ENCODE measurements at regions not wholly inside any gene's neighbourhood (a gene's known extent, or its start where the extent isn't known, plus 50 kb on each side); places are given as distances from the start of the nearest gene placed in this dataset.

GRCh38 chr6:167537816-167538215, 212.9 kb downstream of the TTLL2 start:
- H3K36me3 Mint-ChIP-seq = no peaks in the 10 kb centered on the region
- no peak for DNase-seq
- H3K4me3 Mint-ChIP-seq = no peak overlapping the region
- peaks cover 16% of the 10 kb centered on the region for H3K27me3 Mint-ChIP-seq
- H3K27ac Mint-ChIP-seq = no peak overlapping the region
- H3K9me3 Mint-ChIP-seq = peaks cover 4% of the 10 kb centered on the region
- no peaks in the 10 kb centered on the region for H3K4me1 Mint-ChIP-seq

GRCh38 chr6:167538746-167539145, 213.9 kb downstream of the TTLL2 start:
- H3K4me1 Mint-ChIP-seq = no peaks in the 10 kb centered on the region
- no peak overlapping the region for H3K4me3 Mint-ChIP-seq
- H3K9me3 Mint-ChIP-seq = peaks cover 4% of the 10 kb centered on the region
- no peak overlapping the region for H3K27ac Mint-ChIP-seq
- H3K36me3 Mint-ChIP-seq = no peaks in the 10 kb centered on the region
- no peak for DNase-seq
- peaks cover 16% of the 10 kb centered on the region for H3K27me3 Mint-ChIP-seq

- peaks cover 11% of the 10 kb centered on the region for H3K27me3 Mint-ChIP-seq
- H3K4me1 Mint-ChIP-seq = no peaks in the 10 kb centered on the region
- H3K36me3 Mint-ChIP-seq = no peaks in the 10 kb centered on the region
- H3K9me3 Mint-ChIP-seq = peaks cover 4% of the 10 kb centered on the region
- no peak overlapping the region for H3K4me3 Mint-ChIP-seq
- DNase-seq = no peak
- no peak overlapping the region for H3K27ac Mint-ChIP-seq
Observed at GRCh38 chr6:167540796-167541195, 215.9 kb downstream of the TTLL2 start.

- Mint-ChIP-seq H3K27me3 (peaks cover 11% of the 10 kb centered on the region), H3K27ac (no peak overlapping the region), H3K9me3 (peaks cover 4% of the 10 kb centered on the region), H3K36me3 (no peaks in the 10 kb centered on the region), H3K4me3 (no peak overlapping the region), H3K4me1 (no peaks in the 10 kb centered on the region)
- no peak for DNase-seq
Observed at GRCh38 chr6:167541544-167541943, 216.7 kb downstream of the TTLL2 start.

GRCh38 chr6:167543602-167544497, 219.0 kb downstream of the TTLL2 start:
- H3K4me3 Mint-ChIP-seq = no peak overlapping the region
- no peaks in the 10 kb centered on the region for H3K36me3 Mint-ChIP-seq
- no peak overlapping the region for H3K27ac Mint-ChIP-seq
- no peak for DNase-seq
- H3K4me1 Mint-ChIP-seq = no peaks in the 10 kb centered on the region
- peaks cover under 1% of the 10 kb centered on the region for H3K27me3 Mint-ChIP-seq
- H3K9me3 Mint-ChIP-seq = peaks cover 4% of the 10 kb centered on the region

GRCh38 chr6:167546611-167547327, 221.9 kb downstream of the TTLL2 start:
- no peak for DNase-seq
- Mint-ChIP-seq H3K9me3 (no peaks in the 10 kb centered on the region), H3K27ac (no peak overlapping the region), H3K36me3 (no peaks in the 10 kb centered on the region), H3K4me1 (no peaks in the 10 kb centered on the region), H3K27me3 (no peaks in the 10 kb centered on the region), H3K4me3 (no peak overlapping the region)

GRCh38 chr6:167547328-167547692, 222.4 kb downstream of the TTLL2 start:
- Mint-ChIP-seq H3K9me3 (no peaks in the 10 kb centered on the region), H3K36me3 (no peaks in the 10 kb centered on the region), H3K27me3 (no peaks in the 10 kb centered on the region), H3K4me3 (no peak overlapping the region), H3K4me1 (no peaks in the 10 kb centered on the region), H3K27ac (no peak overlapping the region)
- DNase-seq = no peak

GRCh38 chr6:167547751-167548150, 222.9 kb downstream of the TTLL2 start:
- H3K36me3 Mint-ChIP-seq = no peaks in the 10 kb centered on the region

GRCh38 chr6:167548451-167548850, 223.6 kb downstream of the TTLL2 start:
- H3K27ac Mint-ChIP-seq = no peak overlapping the region
- H3K36me3 Mint-ChIP-seq = no peaks in the 10 kb centered on the region
- H3K4me3 Mint-ChIP-seq = no peak overlapping the region
- H3K27me3 Mint-ChIP-seq = no peaks in the 10 kb centered on the region
- H3K9me3 Mint-ChIP-seq = no peaks in the 10 kb centered on the region
- H3K4me1 Mint-ChIP-seq = no peaks in the 10 kb centered on the region
- no peak for DNase-seq

More at GRCh38 chr6:167547751-167548150, 222.9 kb downstream of the TTLL2 start:
- no peak overlapping the region for H3K4me3 Mint-ChIP-seq
- H3K27ac Mint-ChIP-seq = no peak overlapping the region
- DNase-seq = no peak
- H3K9me3 Mint-ChIP-seq = no peaks in the 10 kb centered on the region
- no peaks in the 10 kb centered on the region for H3K4me1 Mint-ChIP-seq
- H3K27me3 Mint-ChIP-seq = no peaks in the 10 kb centered on the region

GRCh38 chr6:167549213-167549612, 224.3 kb downstream of the TTLL2 start:
- Mint-ChIP-seq H3K9me3 (no peaks in the 10 kb centered on the region), H3K27me3 (no peaks in the 10 kb centered on the region), H3K36me3 (no peaks in the 10 kb centered on the region), H3K27ac (no peak overlapping the region), H3K4me1 (no peaks in the 10 kb centered on the region), H3K4me3 (no peak overlapping the region)
- no peak for DNase-seq

- Mint-ChIP-seq H3K4me3 (no peak overlapping the region), H3K9me3 (peaks cover 5% of the 10 kb centered on the region), H3K36me3 (no peaks in the 10 kb centered on the region), H3K4me1 (no peaks in the 10 kb centered on the region), H3K27ac (no peak overlapping the region), H3K27me3 (no peaks in the 10 kb centered on the region)
- DNase-seq = no peak
Observed at GRCh38 chr6:167550941-167551627, 226.2 kb downstream of the TTLL2 start.

GRCh38 chr6:167551628-167552257, 226.9 kb downstream of the TTLL2 start:
- no peaks in the 10 kb centered on the region for H3K4me1 Mint-ChIP-seq
- H3K27ac Mint-ChIP-seq = no peak overlapping the region
- H3K4me3 Mint-ChIP-seq = no peak overlapping the region
- no peaks in the 10 kb centered on the region for H3K36me3 Mint-ChIP-seq
- H3K27me3 Mint-ChIP-seq = no peaks in the 10 kb centered on the region
- no peak for DNase-seq
- peaks cover 8% of the 10 kb centered on the region for H3K9me3 Mint-ChIP-seq

- no peaks in the 10 kb centered on the region for H3K36me3 Mint-ChIP-seq
- H3K27me3 Mint-ChIP-seq = no peaks in the 10 kb centered on the region
- H3K27ac Mint-ChIP-seq = no peak overlapping the region
- DNase-seq = no peak
- no peak overlapping the region for H3K4me3 Mint-ChIP-seq
- H3K4me1 Mint-ChIP-seq = no peaks in the 10 kb centered on the region
- peaks cover 10% of the 10 kb centered on the region for H3K9me3 Mint-ChIP-seq
Observed at GRCh38 chr6:167552258-167552630, 227.4 kb downstream of the TTLL2 start.

GRCh38 chr6:167552961-167553735, 228.3 kb downstream of the TTLL2 start:
- H3K36me3 Mint-ChIP-seq = no peaks in the 10 kb centered on the region
- no peaks in the 10 kb centered on the region for H3K27me3 Mint-ChIP-seq
- H3K9me3 Mint-ChIP-seq = peaks cover 10% of the 10 kb centered on the region
- no peak overlapping the region for H3K27ac Mint-ChIP-seq
- no peak overlapping the region for H3K4me3 Mint-ChIP-seq
- no peak for DNase-seq
- no peaks in the 10 kb centered on the region for H3K4me1 Mint-ChIP-seq
